B cell (primary cell): ENCODE measurements at regions not wholly inside any gene's neighbourhood (a gene's known extent, or its start where the extent isn't known, plus 50 kb on each side); places are given as distances from the start of the nearest gene placed in this dataset.

Experiments used
- EZH2 ChIP-seq: IDR thresholded peaks from 2 replicates; pipeline ENCODE4 v1.6.1; 2012; ENCODE audit warnings: borderline replicate concordance, low read depth, mild to moderate bottlenecking, moderate library complexity, low read length; ENCODE audit not compliant: insufficient read depth, poor library complexity, severe bottlenecking
- TF ChIP-seq, protein P1 (sequence below): fragments of 200-600 bp; IDR thresholded peaks from one replicate; pipeline ENCODE4 v1.8.0; 2022; ENCODE audit warnings: antibody characterized with exemption, mild to moderate bottlenecking

GRCh38 chr2:219844401-219845091, 217.1 kb downstream of the SLC4A3 start:
- TF ChIP-seq, protein P1, sequence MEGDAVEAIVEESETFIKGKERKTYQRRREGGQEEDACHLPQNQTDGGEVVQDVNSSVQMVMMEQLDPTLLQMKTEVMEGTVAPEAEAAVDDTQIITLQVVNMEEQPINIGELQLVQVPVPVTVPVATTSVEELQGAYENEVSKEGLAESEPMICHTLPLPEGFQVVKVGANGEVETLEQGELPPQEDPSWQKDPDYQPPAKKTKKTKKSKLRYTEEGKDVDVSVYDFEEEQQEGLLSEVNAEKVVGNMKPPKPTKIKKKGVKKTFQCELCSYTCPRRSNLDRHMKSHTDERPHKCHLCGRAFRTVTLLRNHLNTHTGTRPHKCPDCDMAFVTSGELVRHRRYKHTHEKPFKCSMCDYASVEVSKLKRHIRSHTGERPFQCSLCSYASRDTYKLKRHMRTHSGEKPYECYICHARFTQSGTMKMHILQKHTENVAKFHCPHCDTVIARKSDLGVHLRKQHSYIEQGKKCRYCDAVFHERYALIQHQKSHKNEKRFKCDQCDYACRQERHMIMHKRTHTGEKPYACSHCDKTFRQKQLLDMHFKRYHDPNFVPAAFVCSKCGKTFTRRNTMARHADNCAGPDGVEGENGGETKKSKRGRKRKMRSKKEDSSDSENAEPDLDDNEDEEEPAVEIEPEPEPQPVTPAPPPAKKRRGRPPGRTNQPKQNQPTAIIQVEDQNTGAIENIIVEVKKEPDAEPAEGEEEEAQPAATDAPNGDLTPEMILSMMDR: no peak
- TF ChIP-seq EZH2: no peak
